OCI-LY1 (cell line): ENCODE measurements at regions not wholly inside any gene's neighbourhood (a gene's known extent, or its start where the extent isn't known, plus 50 kb on each side); places are given as distances from the start of the nearest gene placed in this dataset.

Experiments
- EZH2 ChIP-seq: fragments of 200-600 bp; sonication (generic), shearing (Covaris generic); IDR thresholded peaks from 2 replicates; pipeline ENCODE4 v1.8.0; 2017; ENCODE audit warnings: borderline replicate concordance, mixed run types, mild to moderate bottlenecking, antibody characterized with exemption, low read length, moderate library complexity, mixed read lengths
- TF ChIP-seq, protein P1 (sequence below): fragments of 200-600 bp; sonication (generic), shearing (Covaris generic); IDR thresholded peaks from 2 replicates; pipeline ENCODE4 v1.5.1; 2017; ENCODE audit warnings: mild to moderate bottlenecking, antibody characterized with exemption, low read length, moderate library complexity, mixed read lengths

- TF ChIP-seq, protein P1, sequence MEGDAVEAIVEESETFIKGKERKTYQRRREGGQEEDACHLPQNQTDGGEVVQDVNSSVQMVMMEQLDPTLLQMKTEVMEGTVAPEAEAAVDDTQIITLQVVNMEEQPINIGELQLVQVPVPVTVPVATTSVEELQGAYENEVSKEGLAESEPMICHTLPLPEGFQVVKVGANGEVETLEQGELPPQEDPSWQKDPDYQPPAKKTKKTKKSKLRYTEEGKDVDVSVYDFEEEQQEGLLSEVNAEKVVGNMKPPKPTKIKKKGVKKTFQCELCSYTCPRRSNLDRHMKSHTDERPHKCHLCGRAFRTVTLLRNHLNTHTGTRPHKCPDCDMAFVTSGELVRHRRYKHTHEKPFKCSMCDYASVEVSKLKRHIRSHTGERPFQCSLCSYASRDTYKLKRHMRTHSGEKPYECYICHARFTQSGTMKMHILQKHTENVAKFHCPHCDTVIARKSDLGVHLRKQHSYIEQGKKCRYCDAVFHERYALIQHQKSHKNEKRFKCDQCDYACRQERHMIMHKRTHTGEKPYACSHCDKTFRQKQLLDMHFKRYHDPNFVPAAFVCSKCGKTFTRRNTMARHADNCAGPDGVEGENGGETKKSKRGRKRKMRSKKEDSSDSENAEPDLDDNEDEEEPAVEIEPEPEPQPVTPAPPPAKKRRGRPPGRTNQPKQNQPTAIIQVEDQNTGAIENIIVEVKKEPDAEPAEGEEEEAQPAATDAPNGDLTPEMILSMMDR: no peak
- TF ChIP-seq EZH2: no peak
Observed at GRCh38 chr3:69496856-69497255, 111.0 kb upstream of the FRMD4B start.
